ENCODE measurements at regions not wholly inside any gene's neighbourhood (a gene's known extent, or its start where the extent isn't known, plus 50 kb on each side); places are given as distances from the start of the nearest gene placed in this dataset.

DNA sequence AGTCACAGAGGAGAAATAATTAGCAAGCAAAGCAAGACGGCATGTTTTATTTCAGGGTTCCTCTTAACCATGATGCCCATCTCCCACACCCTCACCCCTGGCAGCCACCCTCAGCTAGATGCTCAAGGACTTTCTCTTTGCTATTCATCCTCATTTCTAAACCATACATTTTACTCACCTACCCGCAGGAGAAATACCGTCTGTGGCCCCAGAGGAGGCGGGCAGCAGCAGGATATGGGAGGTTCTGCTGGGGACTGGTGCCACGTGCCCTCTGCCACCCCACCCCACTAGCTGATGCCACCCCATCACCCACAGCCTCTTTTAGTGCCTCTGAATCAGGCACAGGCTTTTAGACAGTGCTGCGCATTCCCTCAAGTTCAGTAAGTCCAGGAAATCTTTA, 168.7 kb upstream of the ITGB1 start:
- Mint-ChIP-seq H3K4me1 (ENCODE audit: low read depth) (no peaks in the 10 kb centered on the region), H3K36me3 (ENCODE audit: low read depth) (no peaks in the 10 kb centered on the region), H3K27ac (no peak overlapping the region), H3K9me3 (no peaks in the 10 kb centered on the region), H3K4me3 (no peak overlapping the region), H3K27me3 (peaks cover 2% of the 10 kb centered on the region)
- intact Hi-C loops (cut with micrococcal nuclease): no loop called here

DNA sequence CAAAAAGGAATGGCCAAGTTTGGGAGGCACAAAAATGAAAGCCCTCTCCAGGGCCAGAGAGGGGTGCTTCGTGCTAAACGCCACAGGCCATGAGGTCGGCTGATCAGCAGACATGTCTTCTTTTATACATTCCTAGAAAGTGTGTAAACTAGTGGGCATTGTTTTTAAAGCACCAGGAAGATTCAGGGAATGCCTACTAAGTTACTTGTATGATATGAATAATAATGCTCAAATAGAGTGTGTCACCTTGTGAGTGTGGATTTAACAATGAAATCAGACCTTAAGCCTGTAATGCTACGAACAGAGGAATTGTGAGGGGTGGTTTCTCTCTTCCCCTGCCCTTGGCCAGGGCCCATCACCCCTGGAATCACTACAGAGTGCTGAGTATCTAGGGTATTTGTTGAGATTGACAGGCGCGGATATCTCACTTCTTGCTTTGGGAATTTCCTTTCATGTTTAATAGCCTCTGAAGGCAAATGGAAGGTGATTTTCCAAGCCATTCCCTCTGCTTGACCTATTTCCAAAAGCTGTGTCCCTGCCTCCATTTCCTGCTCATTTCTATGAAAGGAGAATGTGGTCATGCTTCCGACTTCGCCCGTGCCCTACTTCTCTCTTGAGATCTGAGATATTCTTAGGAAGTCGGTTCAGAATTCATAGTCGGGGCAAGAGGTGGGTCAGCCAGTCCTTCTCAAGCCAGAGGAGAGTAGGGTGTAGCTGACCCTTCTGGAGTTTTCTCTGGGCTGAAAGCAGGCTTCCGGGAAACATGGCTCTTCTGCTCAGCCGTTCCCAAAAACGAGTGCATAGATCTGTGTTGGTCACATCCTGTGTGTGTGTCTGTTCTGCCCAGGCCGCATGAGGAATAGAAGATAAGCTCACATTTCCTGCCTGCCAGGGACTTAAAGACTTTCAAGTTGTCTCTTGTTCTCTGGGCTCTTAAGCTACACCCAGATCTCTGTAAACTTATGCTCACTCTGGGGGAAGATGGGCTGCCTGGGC, 167.8 kb upstream of the ITGB1 start:
- intact Hi-C loops (cut with micrococcal nuclease): no loop called here
- Mint-ChIP-seq H3K27ac (no peak overlapping the region), H3K36me3 (ENCODE audit: low read depth) (no peaks in the 10 kb centered on the region), H3K4me3 (no peak overlapping the region), H3K27me3 (peaks cover 2% of the 10 kb centered on the region), H3K9me3 (no peaks in the 10 kb centered on the region), H3K4me1 (ENCODE audit: low read depth) (no peaks in the 10 kb centered on the region)

DNA sequence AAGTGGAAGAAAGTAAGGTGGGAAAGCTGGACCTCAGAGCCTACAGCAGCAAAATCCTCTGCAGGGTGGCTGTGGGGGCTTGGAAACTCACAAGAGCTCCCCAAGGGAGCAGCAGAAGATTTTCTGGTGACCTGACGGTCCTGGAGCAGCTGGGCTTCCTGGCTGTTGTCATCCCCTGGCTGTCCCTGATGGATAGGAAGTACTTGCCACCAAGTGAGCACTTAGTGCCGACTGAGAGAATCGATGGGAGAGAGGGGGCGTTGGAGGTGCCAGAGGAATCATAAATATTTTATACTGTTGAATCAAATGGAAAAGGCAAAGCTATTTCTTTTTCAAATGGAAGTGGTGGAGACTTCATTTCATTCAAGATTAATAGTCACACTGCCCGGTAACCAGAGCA, 167.1 kb upstream of the ITGB1 start:
- H3K36me3 Mint-ChIP-seq (ENCODE audit: low read depth): no peaks in the 10 kb centered on the region
- intact Hi-C loops (cut with micrococcal nuclease): no loop called here
- peaks cover 2% of the 10 kb centered on the region for H3K27me3 Mint-ChIP-seq
- no peaks in the 10 kb centered on the region for H3K4me1 Mint-ChIP-seq (ENCODE audit: low read depth)
- no peaks in the 10 kb centered on the region for H3K9me3 Mint-ChIP-seq
- no peak overlapping the region for H3K4me3 Mint-ChIP-seq
- H3K27ac Mint-ChIP-seq: no peak overlapping the region

DNA sequence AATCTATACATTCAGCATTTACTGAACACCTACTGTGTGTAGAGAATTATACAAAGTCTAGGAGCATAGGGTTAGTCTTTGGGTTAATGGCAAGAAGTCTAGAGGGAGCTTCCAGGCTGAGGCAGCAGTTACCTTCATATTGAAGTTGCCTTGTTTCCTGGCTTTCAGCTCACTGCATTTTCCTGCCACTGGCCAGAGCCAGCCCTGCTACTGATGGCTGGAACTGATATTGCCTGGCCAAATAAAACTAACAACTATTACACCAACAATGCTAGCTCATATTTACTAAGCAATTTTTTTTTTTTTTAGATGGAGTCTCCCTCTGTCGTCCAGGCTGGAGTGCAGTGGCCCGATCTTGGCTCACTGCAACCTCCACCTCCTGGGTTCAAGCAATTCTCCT, 165.7 kb upstream of the ITGB1 start:
- no peaks in the 10 kb centered on the region for H3K36me3 Mint-ChIP-seq (ENCODE audit: low read depth)
- no peak overlapping the region for H3K27ac Mint-ChIP-seq
- H3K4me3 Mint-ChIP-seq: no peak overlapping the region
- no peaks in the 10 kb centered on the region for H3K4me1 Mint-ChIP-seq (ENCODE audit: low read depth)
- no peaks in the 10 kb centered on the region for H3K9me3 Mint-ChIP-seq
- intact Hi-C loops (cut with micrococcal nuclease): no loop called here
- peaks cover 2% of the 10 kb centered on the region for H3K27me3 Mint-ChIP-seq

DNA sequence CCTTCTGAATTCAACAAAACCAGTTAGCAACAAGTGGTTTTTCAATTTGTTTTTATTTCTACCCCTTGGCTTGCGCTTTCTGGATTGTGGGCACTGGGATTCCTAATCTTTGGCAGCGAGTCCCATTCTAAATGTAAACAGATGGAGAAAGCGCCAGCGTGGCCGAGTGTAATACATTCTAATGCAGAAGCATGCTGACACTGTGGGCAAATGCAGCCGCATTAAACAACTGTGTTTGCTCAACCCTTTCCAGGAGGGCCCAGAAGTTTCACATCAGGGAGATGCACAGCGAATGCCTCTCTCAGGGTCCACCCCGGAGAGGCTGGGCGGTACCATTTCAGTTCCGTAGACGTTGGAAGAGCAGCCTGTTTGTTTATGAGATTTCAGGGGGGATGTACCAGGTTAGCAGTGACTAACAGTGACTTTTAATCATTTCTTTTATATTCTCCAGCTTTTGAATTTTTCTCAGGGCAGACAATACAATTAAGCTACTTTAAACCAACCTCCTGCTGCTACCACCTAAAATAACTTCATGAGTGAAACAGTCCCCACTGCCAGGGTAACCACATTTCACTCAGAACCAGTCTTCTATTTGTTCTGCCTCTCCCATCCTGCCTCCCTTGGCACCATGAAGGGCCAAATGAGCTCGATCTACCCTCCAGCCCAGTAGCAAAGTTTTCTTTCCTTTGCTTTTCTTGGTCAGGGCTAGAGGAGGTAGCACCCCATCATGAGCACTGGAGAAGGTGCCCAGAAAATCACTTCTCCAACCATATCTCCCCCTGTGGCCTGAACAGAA, 164.2 kb upstream of the ITGB1 start:
- no peaks in the 10 kb centered on the region for H3K9me3 Mint-ChIP-seq
- H3K36me3 Mint-ChIP-seq (ENCODE audit: low read depth): no peaks in the 10 kb centered on the region
- no peak overlapping the region for H3K4me3 Mint-ChIP-seq
- H3K27ac Mint-ChIP-seq: no peak overlapping the region
- peaks cover 2% of the 10 kb centered on the region for H3K27me3 Mint-ChIP-seq
- no peaks in the 10 kb centered on the region for H3K4me1 Mint-ChIP-seq (ENCODE audit: low read depth)
- intact Hi-C loops (cut with micrococcal nuclease): no loop called here

DNA sequence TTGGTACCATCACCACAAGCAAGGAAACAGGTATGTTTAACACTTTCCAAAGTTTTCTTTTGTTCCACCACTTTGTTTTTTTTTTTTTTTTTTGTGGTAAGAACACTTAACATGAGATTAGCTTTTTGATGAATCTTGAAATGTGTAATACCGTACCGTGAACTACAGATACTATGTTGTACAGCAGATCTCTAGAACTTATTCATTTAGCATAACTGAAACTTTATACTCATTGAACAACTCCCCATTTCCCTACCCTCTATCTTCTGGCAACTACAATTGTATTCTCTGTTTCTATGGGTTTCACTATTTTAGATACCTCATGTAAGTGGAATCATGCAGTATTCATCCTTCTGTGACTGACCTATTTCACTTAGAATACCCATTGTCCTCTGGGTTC, 162.7 kb upstream of the ITGB1 start:
- no peak overlapping the region for H3K4me3 Mint-ChIP-seq
- H3K36me3 Mint-ChIP-seq (ENCODE audit: low read depth): no peaks in the 10 kb centered on the region
- H3K4me1 Mint-ChIP-seq (ENCODE audit: low read depth): no peaks in the 10 kb centered on the region
- H3K9me3 Mint-ChIP-seq: no peaks in the 10 kb centered on the region
- no peak overlapping the region for H3K27ac Mint-ChIP-seq
- H3K27me3 Mint-ChIP-seq: no peaks in the 10 kb centered on the region
- intact Hi-C loops (cut with micrococcal nuclease): no loop called here

DNA sequence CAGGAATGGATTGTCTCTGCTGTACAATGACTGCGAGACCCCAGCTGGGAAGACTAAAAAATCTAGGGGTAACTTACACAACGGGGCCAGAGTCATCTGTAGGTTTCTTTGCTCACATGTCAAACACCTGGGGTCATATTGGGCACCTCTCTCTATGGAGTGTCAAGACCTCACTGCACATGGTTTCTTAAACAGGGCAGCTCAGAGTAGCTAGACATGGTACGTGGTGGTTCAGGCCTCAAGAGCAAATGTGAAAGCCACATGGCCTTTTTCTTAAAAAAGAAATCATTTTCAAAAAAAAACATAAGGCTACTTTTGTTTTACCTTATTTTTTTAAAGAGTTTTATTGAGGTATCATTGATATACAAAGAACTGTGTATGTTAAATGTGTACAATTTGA, 162.2 kb upstream of the ITGB1 start:
- Mint-ChIP-seq H3K36me3 (ENCODE audit: low read depth) (no peaks in the 10 kb centered on the region), H3K27ac (no peak overlapping the region)
- intact Hi-C loops (cut with micrococcal nuclease): no loop called here

DNA sequence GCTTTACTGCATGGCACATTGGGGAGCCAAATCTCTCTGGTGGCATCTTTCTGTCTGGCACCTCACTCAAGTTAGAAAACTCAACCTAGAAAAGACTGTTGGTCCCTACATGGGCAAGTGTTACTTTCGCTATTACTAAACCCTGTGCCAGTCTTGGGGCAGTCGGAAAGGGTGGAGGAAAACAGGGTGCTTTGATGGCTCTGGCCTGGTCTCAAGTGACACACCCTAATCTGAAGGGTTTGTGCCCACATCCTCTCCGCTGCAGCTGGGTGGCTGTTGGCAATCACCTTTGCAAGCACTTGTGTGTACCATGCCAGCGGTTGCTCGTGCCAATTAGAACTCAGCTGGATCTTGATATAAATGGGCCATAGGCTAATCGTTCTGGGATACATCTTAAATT, 159.8 kb upstream of the ITGB1 start:
- H3K27me3 Mint-ChIP-seq: peaks cover 3% of the 10 kb centered on the region
- no peak overlapping the region for H3K4me3 Mint-ChIP-seq
- peaks cover 6% of the 10 kb centered on the region for H3K4me1 Mint-ChIP-seq (ENCODE audit: low read depth)
- H3K36me3 Mint-ChIP-seq (ENCODE audit: low read depth): no peaks in the 10 kb centered on the region
- intact Hi-C loops (cut with micrococcal nuclease): no loop called here
- H3K27ac Mint-ChIP-seq: no peak overlapping the region
- H3K9me3 Mint-ChIP-seq: no peaks in the 10 kb centered on the region

More for the DNA sequence above, 162.2 kb upstream of the ITGB1 start:
- Mint-ChIP-seq H3K4me3 (no peak overlapping the region), H3K9me3 (no peaks in the 10 kb centered on the region), H3K27me3 (no peaks in the 10 kb centered on the region), H3K4me1 (ENCODE audit: low read depth) (no peaks in the 10 kb centered on the region)

DNA sequence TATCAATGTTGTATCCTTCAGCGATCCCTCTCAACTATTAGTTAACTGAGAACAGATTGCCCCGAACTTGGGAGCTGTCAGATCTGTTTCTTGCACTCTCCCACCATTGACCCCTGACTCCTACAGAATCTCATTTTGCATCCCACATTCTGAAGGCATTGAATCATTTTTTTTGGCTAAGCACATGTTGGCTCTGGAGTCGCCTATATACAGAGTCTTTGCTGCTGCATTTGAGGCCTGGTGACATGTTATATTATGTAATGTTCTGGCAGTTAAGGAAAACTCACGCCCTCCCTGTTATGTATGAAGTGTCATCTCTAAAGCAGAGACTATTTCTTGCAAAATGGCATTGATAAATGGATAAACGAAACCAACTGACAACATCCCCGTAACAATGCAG, 159.2 kb upstream of the ITGB1 start:
- intact Hi-C loops (cut with micrococcal nuclease): no loop called here
- H3K4me1 Mint-ChIP-seq (ENCODE audit: low read depth): peaks cover 6% of the 10 kb centered on the region
- H3K27ac Mint-ChIP-seq: no peak overlapping the region
- no peak overlapping the region for H3K4me3 Mint-ChIP-seq
- H3K36me3 Mint-ChIP-seq (ENCODE audit: low read depth): no peaks in the 10 kb centered on the region
- H3K27me3 Mint-ChIP-seq: peaks cover 3% of the 10 kb centered on the region
- H3K9me3 Mint-ChIP-seq: no peaks in the 10 kb centered on the region

DNA sequence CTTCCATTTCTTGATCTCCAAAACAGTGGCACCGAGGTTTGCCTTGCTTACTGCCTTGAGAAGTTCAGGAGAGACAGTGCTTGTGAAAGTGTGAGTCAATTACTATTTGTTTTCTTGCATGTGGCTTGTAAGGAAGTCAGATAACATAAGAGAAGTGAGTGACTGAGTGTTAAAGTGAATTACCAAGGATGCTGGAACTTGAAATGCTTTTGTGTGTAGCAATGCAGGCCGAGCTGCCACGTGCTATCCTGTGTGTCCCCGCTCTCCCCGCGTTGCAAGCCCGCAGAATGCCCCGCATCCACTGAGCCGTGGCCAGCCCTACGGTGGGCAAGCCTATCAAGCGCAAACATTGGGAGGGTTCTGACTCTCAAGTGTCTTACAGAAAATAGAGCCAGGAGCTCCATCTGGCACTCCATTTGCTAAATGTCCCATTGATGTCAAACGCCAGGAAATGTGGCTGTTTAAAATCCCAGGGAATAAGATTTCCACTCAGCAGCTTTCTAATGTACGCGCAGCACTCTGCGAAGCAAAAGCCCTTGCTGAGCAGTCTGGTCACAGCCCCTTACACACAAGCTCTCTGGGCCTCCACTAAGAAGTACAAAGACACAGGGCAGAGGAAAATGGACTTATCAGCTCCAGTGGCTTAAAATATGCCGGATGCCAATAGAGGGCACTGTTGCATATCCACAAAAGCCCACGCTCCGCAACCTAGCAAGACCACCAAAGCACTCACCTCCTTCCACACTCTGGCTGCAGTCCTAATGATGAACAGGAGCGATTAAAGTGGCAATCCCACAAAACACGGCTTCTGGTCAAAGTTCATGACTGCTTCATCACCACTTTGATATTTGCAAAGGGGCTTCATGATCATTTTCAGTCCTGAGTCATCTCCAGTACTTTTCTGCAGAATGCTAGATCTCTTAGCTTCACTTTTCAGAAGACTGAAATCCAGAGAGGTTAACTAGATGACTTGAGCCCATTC, 158.0 kb upstream of the ITGB1 start:
- peaks cover 3% of the 10 kb centered on the region for H3K27me3 Mint-ChIP-seq
- peaks cover 6% of the 10 kb centered on the region for H3K4me1 Mint-ChIP-seq (ENCODE audit: low read depth)
- H3K36me3 Mint-ChIP-seq (ENCODE audit: low read depth): no peaks in the 10 kb centered on the region
- no peaks in the 10 kb centered on the region for H3K9me3 Mint-ChIP-seq
- no peak overlapping the region for H3K4me3 Mint-ChIP-seq
- intact Hi-C loops (cut with micrococcal nuclease): no loop called here
- no peak overlapping the region for H3K27ac Mint-ChIP-seq

DNA sequence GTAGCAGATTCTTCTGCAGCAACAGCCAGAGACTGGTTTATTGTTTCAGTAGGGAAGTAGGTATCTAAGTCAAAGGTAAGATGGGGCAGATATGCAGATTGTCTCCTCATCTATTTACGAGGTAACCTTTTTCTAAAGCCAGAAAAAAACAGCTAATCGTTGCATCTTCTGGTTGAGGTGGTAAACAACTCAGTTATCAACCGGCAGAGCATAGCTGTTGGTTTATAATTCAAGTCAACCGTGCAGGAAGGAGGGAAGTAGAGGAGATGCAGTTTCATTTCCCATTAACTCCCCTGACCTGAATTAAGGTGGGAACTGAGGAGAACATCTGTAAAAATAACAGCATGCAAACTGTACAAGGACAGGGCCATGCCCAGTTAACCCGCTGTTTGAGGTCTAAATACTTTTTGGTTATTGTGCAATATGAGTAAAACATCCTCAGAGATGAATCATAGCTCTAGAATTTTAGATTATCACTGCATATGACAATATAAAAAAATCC, 156.5 kb upstream of the ITGB1 start:
- Mint-ChIP-seq H3K4me1 (ENCODE audit: low read depth) (peaks cover 6% of the 10 kb centered on the region), H3K27me3 (peaks cover 10% of the 10 kb centered on the region), H3K9me3 (no peaks in the 10 kb centered on the region), H3K27ac (no peak overlapping the region), H3K4me3 (no peak overlapping the region), H3K36me3 (ENCODE audit: low read depth) (no peaks in the 10 kb centered on the region)
- intact Hi-C loops (cut with micrococcal nuclease): no loop called here

DNA sequence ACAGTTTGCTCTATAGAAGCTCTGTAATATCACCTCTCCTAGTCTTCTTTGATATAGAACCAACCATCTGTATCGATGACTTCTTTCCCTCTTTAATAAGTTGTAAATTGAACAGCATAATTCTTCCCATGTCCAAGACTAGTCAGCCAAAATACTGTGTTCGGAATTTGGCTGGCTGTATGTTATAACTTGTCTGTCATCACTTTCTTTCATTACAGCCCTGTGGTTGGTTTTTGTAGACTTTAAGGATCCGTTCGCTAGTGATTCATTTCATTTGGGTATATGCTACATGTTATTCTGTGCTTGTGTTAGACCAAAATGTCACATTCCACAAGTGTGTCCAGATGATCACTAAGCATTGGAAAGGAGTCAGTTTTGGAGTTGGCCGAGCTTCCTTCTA, 155.4 kb upstream of the ITGB1 start:
- intact Hi-C loops (cut with micrococcal nuclease): no loop called here
- peaks cover 10% of the 10 kb centered on the region for H3K27me3 Mint-ChIP-seq
- H3K4me1 Mint-ChIP-seq (ENCODE audit: low read depth): peaks cover 6% of the 10 kb centered on the region
- H3K4me3 Mint-ChIP-seq: no peak overlapping the region
- no peaks in the 10 kb centered on the region for H3K9me3 Mint-ChIP-seq
- H3K27ac Mint-ChIP-seq: no peak overlapping the region
- H3K36me3 Mint-ChIP-seq (ENCODE audit: low read depth): no peaks in the 10 kb centered on the region

DNA sequence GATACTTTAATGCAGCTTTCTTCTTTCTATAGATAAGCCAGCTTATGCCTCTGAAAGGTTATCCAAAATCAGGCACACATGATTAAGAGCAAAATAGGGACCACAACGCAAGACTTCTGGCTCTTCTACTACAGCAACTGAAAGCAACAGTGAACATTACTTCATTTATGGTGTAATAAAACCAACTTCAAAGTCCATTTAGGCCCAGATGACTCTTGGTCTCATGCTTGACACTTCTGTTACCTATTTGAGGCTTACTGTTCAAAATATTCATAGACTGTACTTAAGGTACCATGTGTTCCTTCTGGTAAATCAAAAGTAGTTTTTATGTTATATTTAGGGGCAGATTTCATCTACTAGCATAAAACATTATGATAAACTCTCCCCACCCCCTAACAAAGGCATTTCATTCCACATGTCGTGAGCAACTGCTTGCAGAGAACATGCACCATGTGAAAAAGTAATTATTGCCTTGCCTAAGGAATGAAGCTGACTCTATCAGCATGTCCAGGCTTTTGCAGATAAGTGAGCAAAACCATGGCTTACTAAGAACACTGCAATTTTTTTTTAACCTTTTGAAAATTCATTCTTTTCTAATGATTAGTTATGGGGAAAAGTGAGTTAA, 154.9 kb upstream of the ITGB1 start:
- Mint-ChIP-seq H3K4me1 (ENCODE audit: low read depth) (peaks cover 6% of the 10 kb centered on the region), H3K36me3 (ENCODE audit: low read depth) (no peaks in the 10 kb centered on the region), H3K27me3 (peaks cover 10% of the 10 kb centered on the region), H3K9me3 (no peaks in the 10 kb centered on the region), H3K27ac (no peak overlapping the region), H3K4me3 (no peak overlapping the region)
- intact Hi-C loops (cut with micrococcal nuclease): no loop called here
